Nephron progenitor cell (in vitro differentiated cells): ENCODE measurements at regions not wholly inside any gene's neighbourhood (a gene's known extent, or its start where the extent isn't known, plus 50 kb on each side); places are given as distances from the start of the nearest gene placed in this dataset.

Experiments used
- DNase-seq: peaks from one replicate; pipeline ENCODE4 v3.0.0; 2021
- H3K27ac Mint-ChIP-seq: 2 replicates; pipeline ENCODE4 v1.8.0; 2021; ENCODE audit warnings: mild to moderate bottlenecking, moderate library complexity, mixed read lengths
- H3K27me3 Mint-ChIP-seq: 2 replicates; pipeline ENCODE4 v1.8.0; 2021; ENCODE audit warnings: mild to moderate bottlenecking, low read depth, mixed read lengths; ENCODE audit not compliant: poor library complexity
- H3K36me3 Mint-ChIP-seq: 2 replicates; pipeline ENCODE4 v1.8.0; 2021; ENCODE audit warnings: low read depth, mixed read lengths
- H3K4me1 Mint-ChIP-seq: 2 replicates; pipeline ENCODE4 v1.8.0; 2021; ENCODE audit warnings: mixed read lengths
- H3K4me3 Mint-ChIP-seq: 2 replicates; pipeline ENCODE4 v1.8.0; 2021; ENCODE audit warnings: mild to moderate bottlenecking, moderate library complexity, mixed read lengths
- H3K9me3 Mint-ChIP-seq: 2 replicates; pipeline ENCODE4 v1.8.0; 2021; ENCODE audit warnings: mild to moderate bottlenecking, moderate library complexity, mixed read lengths
- TF ChIP-seq, protein P1 (sequence below): fragments of 200-600 bp; sonication (generic); IDR thresholded peaks from 2 replicates; pipeline ENCODE4 v1.5.0; 2021; ENCODE audit warnings: antibody characterized with exemption

- Mint-ChIP-seq H3K9me3 (no peaks in the 10 kb centered on the region), H3K36me3 (no peaks in the 10 kb centered on the region)
- DNase-seq, result no peak
Measured at GRCh38 chr1:217230412-217230811, 400.5 kb downstream of the GPATCH2 start.

DNA sequence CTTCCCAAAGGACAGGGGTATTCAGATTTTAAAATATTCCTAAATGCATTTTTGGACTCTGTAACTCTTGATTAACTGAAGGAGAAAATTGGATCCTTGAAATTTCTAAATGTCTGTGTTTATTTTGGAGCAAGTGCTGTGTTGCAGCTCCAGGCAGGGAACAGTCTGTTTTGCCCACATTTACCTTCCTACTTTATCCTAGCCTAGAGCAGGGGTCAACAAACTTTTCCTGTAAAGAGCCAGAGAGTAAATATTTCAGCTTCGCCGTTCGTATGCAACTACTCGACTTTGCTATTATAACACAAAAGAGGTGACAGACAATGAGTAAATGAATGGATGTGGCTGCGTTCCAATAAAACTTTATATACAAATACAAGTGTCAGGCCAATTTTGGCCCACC, 402.2 kb downstream of the GPATCH2 start:
- no peak overlapping the region for H3K27ac Mint-ChIP-seq
- H3K36me3 Mint-ChIP-seq, result no peaks in the 10 kb centered on the region
- H3K9me3 Mint-ChIP-seq, result no peaks in the 10 kb centered on the region
- no peak overlapping the region for H3K4me3 Mint-ChIP-seq
- TF ChIP-seq, protein P1, sequence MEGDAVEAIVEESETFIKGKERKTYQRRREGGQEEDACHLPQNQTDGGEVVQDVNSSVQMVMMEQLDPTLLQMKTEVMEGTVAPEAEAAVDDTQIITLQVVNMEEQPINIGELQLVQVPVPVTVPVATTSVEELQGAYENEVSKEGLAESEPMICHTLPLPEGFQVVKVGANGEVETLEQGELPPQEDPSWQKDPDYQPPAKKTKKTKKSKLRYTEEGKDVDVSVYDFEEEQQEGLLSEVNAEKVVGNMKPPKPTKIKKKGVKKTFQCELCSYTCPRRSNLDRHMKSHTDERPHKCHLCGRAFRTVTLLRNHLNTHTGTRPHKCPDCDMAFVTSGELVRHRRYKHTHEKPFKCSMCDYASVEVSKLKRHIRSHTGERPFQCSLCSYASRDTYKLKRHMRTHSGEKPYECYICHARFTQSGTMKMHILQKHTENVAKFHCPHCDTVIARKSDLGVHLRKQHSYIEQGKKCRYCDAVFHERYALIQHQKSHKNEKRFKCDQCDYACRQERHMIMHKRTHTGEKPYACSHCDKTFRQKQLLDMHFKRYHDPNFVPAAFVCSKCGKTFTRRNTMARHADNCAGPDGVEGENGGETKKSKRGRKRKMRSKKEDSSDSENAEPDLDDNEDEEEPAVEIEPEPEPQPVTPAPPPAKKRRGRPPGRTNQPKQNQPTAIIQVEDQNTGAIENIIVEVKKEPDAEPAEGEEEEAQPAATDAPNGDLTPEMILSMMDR, result no peak
- H3K4me1 Mint-ChIP-seq, result no peaks in the 10 kb centered on the region
- no peaks in the 10 kb centered on the region for H3K27me3 Mint-ChIP-seq
- DNase-seq, result no peak

More at GRCh38 chr1:217230412-217230811, 400.5 kb downstream of the GPATCH2 start:
- Mint-ChIP-seq H3K4me3 (no peak overlapping the region), H3K4me1 (no peaks in the 10 kb centered on the region), H3K27ac (no peak overlapping the region), H3K27me3 (no peaks in the 10 kb centered on the region)
- TF ChIP-seq, protein P1, result no peak

GRCh38 chr1:217224201-217224600, 406.7 kb downstream of the GPATCH2 start:
- Mint-ChIP-seq H3K4me3 (no peak overlapping the region), H3K27ac (no peak overlapping the region), H3K27me3 (no peaks in the 10 kb centered on the region), H3K36me3 (no peaks in the 10 kb centered on the region), H3K4me1 (no peaks in the 10 kb centered on the region), H3K9me3 (no peaks in the 10 kb centered on the region)
- TF ChIP-seq, protein P1, result no peak
- no peak for DNase-seq

GRCh38 chr1:217214551-217214950, 416.3 kb downstream of the GPATCH2 start:
- TF ChIP-seq, protein P1, result no peak
- Mint-ChIP-seq H3K27me3 (no peaks in the 10 kb centered on the region), H3K36me3 (no peaks in the 10 kb centered on the region), H3K4me1 (no peaks in the 10 kb centered on the region), H3K4me3 (no peak overlapping the region), H3K9me3 (no peaks in the 10 kb centered on the region), H3K27ac (no peak overlapping the region)
- DNase-seq, result no peak

DNA sequence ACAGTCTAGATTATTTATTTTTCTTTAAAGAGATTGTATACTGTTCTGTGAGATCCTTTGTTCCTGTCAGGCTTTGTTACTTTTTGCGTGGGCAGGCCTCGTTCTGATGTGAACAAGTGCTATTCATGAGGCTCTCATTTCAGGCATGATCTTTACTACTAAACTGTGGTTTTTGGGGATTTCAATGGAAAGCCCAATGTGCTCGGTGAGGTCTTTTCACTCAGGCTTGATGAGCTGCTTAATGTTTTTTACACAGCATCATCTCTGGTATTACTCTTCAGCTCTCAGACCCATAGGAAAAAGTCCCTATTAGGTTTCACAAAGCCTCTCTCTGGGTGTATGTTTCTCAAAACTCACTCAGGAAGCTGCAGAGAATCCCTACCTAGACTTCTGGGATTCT, 419.4 kb downstream of the GPATCH2 start:
- TF ChIP-seq, protein P1, result no peak
- Mint-ChIP-seq H3K27ac (no peak overlapping the region), H3K36me3 (no peaks in the 10 kb centered on the region), H3K27me3 (no peaks in the 10 kb centered on the region), H3K4me1 (no peaks in the 10 kb centered on the region), H3K4me3 (no peak overlapping the region), H3K9me3 (peaks cover 7% of the 10 kb centered on the region)
- no peak for DNase-seq

GRCh38 chr1:217205578-217205977, 425.3 kb downstream of the GPATCH2 start:
- Mint-ChIP-seq H3K9me3 (peaks cover 17% of the 10 kb centered on the region), H3K27me3 (peaks cover 5% of the 10 kb centered on the region), H3K4me3 (no peak overlapping the region), H3K27ac (no peak overlapping the region), H3K4me1 (no peaks in the 10 kb centered on the region), H3K36me3 (no peaks in the 10 kb centered on the region)
- TF ChIP-seq, protein P1, result no peak
- no peak for DNase-seq
